HG02973 (cell line): ENCODE measurements at regions not wholly inside any gene's neighbourhood (a gene's known extent, or its start where the extent isn't known, plus 50 kb on each side); places are given as distances from the start of the nearest gene placed in this dataset.
"Not testable (repeated sequence)": the region's sequence is repeated elsewhere in the genome, so short reads cannot be mapped to it uniquely, and the experiment has no call there.

Source experiments
- ATAC-seq: cut with Tn5 transposase; IDR thresholded peaks from one replicate; pipeline ENCODE4 v1.9.1; 2021; ENCODE audit warnings: moderate library complexity; ENCODE audit not compliant: unreplicated experiment

GRCh38 chr3:95521396-95521795 lies 1293.0 kb upstream of the EPHA6 start:
- ATAC-seq, result no peak

- no peak for ATAC-seq
These were observed 1291.9 kb upstream of the EPHA6 start for GRCh38 chr3:95522449-95522848.

GRCh38 chr3:95539950-95540483 lies 1274.4 kb upstream of the EPHA6 start:
- ATAC-seq, result no peak

GRCh38 chr3:95565502-95565901 lies 1248.9 kb upstream of the EPHA6 start:
- no peak for ATAC-seq

- no peak for ATAC-seq
These were observed 1247.0 kb upstream of the EPHA6 start for GRCh38 chr3:95567346-95567745.

- no peak for ATAC-seq
These were observed 1227.6 kb upstream of the EPHA6 start for GRCh38 chr3:95586754-95587153.

- ATAC-seq, result not testable (repeated sequence)
These were observed 1226.8 kb upstream of the EPHA6 start for GRCh38 chr3:95587641-95588040.

GRCh38 chr3:95588473-95588872 lies 1225.9 kb upstream of the EPHA6 start:
- ATAC-seq, result no peak

- no peak for ATAC-seq
These were observed 1218.8 kb upstream of the EPHA6 start for GRCh38 chr3:95595416-95596075.

- ATAC-seq, result no peak
These were observed 1206.5 kb upstream of the EPHA6 start for GRCh38 chr3:95607926-95608325.

- no peak for ATAC-seq
These were observed 1205.0 kb upstream of the EPHA6 start for GRCh38 chr3:95609411-95609810.

GRCh38 chr3:95612611-95613010 lies 1201.8 kb upstream of the EPHA6 start:
- no peak for ATAC-seq

- ATAC-seq, result no peak
These were observed 1200.4 kb upstream of the EPHA6 start for GRCh38 chr3:95613993-95614392.

- no peak for ATAC-seq
These were observed 1198.6 kb upstream of the EPHA6 start for GRCh38 chr3:95615592-95616310.

GRCh38 chr3:95626107-95626506 lies 1188.3 kb upstream of the EPHA6 start:
- ATAC-seq, result no peak

- ATAC-seq, result no peak
These were observed 1187.1 kb upstream of the EPHA6 start for GRCh38 chr3:95627293-95627692.

GRCh38 chr3:95627697-95628096 lies 1186.7 kb upstream of the EPHA6 start:
- no peak for ATAC-seq

- ATAC-seq, result no peak
These were observed 1184.6 kb upstream of the EPHA6 start for GRCh38 chr3:95629802-95630201.

GRCh38 chr3:95645291-95645690 lies 1169.1 kb upstream of the EPHA6 start:
- no peak for ATAC-seq

- no peak for ATAC-seq
These were observed 1159.6 kb upstream of the EPHA6 start for GRCh38 chr3:95654570-95655362.

GRCh38 chr3:95655363-95655986 lies 1158.9 kb upstream of the EPHA6 start:
- ATAC-seq, result no peak
